Fibroblast of lung (primary cell): ENCODE measurements at regions not wholly inside any gene's neighbourhood (a gene's known extent, or its start where the extent isn't known, plus 50 kb on each side); places are given as distances from the start of the nearest gene placed in this dataset.

Experiments used
- DNase-seq, 2 donors: peaks; one replicate each; pipeline versions ENCODE4 v3.0.0 to v3.0.0-alpha.2; 2010; ENCODE audit warnings: low read depth in 2 of 2
- H2AFZ ChIP-seq: 2 replicates; pipeline ENCODE4 v1.5.1; 2012; ENCODE audit warnings: low read length, control low read depth, inconsistent platforms
- H3K27ac ChIP-seq: 2 replicates; pipeline ENCODE4 v1.5.1; 2011; ENCODE audit warnings: low read length, control low read depth; ENCODE audit not compliant: insufficient read depth
- H3K27me3 ChIP-seq: 2 replicates; pipeline ENCODE4 v1.5.1; 2011; ENCODE audit warnings: mild to moderate bottlenecking, low read length; ENCODE audit not compliant: control insufficient read depth, insufficient read depth
- H3K36me3 ChIP-seq: 2 replicates; pipeline ENCODE4 v1.5.1; 2011; ENCODE audit warnings: low read length; ENCODE audit not compliant: control insufficient read depth, insufficient read depth
- H3K4me1 ChIP-seq: 2 replicates; pipeline ENCODE4 v1.5.1; 2011; ENCODE audit warnings: low read length; ENCODE audit not compliant: control insufficient read depth, insufficient read depth; ENCODE audit errors: extremely low read depth
- H3K4me2 ChIP-seq: 2 replicates; pipeline ENCODE4 v1.5.1; 2011; ENCODE audit warnings: low read length, control low read depth; ENCODE audit not compliant: insufficient read depth; ENCODE audit errors: extremely low read depth
- H3K4me3 ChIP-seq, 4 experiments: fragments of 200-600 bp in 1 of 4; sonication (generic) in 1 of 4; replicated peaks in 1 of 4; 2 replicates each; pipeline ENCODE4 v1.5.1; 2011 to 2016; ENCODE audit warnings: low read length in 4 of 4, low read depth in 3 of 4, mild to moderate bottlenecking in 3 of 4, control low read depth in 2 of 4, inconsistent platforms in 1 of 4, mixed read lengths in 1 of 4; ENCODE audit not compliant: insufficient read depth in 1 of 4; ENCODE audit errors: control extremely low read depth in 1 of 4
- H3K79me2 ChIP-seq: 2 replicates; pipeline ENCODE4 v1.5.1; 2012; ENCODE audit warnings: mild to moderate bottlenecking, low read length, inconsistent platforms; ENCODE audit not compliant: control insufficient read depth, insufficient read depth
- H3K9ac ChIP-seq: 2 replicates; pipeline ENCODE4 v1.5.1; 2011; ENCODE audit warnings: mild to moderate bottlenecking, low read length, control low read depth; ENCODE audit not compliant: insufficient read depth
- H3K9me3 ChIP-seq: 2 replicates; pipeline ENCODE4 v1.5.1; 2012; ENCODE audit warnings: low read depth, low read length; ENCODE audit not compliant: control insufficient read depth, insufficient read depth
- H4K20me1 ChIP-seq: 2 replicates; pipeline ENCODE4 v1.5.1; 2011; ENCODE audit warnings: low read length; ENCODE audit not compliant: control insufficient read depth, insufficient read depth; ENCODE audit errors: extremely low read depth
- EZH2 ChIP-seq: IDR thresholded peaks from 2 replicates; pipeline ENCODE4 v1.5.1; 2012; ENCODE audit warnings: low read length, control low read depth, mild to moderate bottlenecking; ENCODE audit errors: missing control alignments
- TF ChIP-seq, protein P1 (sequence below), 2 donors: IDR thresholded peaks in 1 of 2; conservative IDR thresholded peaks in 1 of 2; 1 replicate in 1 of 2; 2 replicates in 1 of 2; pipeline ENCODE4 v1.5.1; 2011 to 2012; ENCODE audit warnings: low read length in 2 of 2, control low read depth in 1 of 2, inconsistent platforms in 1 of 2, low read depth in 1 of 2, mild to moderate bottlenecking in 1 of 2

DNA sequence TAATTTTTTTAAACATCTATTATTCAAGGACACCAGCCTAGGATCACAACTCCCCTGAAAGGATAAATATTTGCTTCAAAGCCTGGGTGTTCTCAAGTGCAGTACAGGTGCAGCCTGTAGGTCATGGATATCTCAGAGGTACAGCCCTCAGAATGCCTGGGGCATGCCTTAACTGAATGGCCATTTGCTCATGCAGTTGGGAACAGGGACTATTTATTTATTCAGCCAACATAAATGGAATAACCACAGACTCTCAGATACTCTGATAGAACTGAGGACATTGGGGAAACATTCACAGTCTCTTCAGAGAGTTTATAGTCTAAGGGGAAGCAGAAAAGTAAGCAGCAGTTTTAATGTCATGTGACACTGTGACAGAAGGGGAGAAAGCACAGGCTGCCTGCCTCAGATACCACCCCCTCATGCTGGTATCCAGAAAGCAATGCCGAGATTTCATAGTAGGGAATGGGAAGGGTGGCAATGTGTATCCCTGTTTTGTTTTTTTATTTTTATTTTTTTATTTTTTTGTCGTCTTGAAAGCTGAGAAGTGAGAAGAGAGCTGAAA, 112.6 kb downstream of the MACIR start:
- H3K4me1 ChIP-seq: no peaks in the 10 kb centered on the region
- H3K4me3 ChIP-seq: no peak overlapping the region
- H2AFZ ChIP-seq: no peak overlapping the region
- no peaks in the 10 kb centered on the region for H3K36me3 ChIP-seq
- no peaks in the 10 kb centered on the region for H4K20me1 ChIP-seq
- DNase-seq: no peak
- H3K27me3 ChIP-seq: no peaks in the 10 kb centered on the region
- TF ChIP-seq EZH2: no peak
- TF ChIP-seq, protein P1, sequence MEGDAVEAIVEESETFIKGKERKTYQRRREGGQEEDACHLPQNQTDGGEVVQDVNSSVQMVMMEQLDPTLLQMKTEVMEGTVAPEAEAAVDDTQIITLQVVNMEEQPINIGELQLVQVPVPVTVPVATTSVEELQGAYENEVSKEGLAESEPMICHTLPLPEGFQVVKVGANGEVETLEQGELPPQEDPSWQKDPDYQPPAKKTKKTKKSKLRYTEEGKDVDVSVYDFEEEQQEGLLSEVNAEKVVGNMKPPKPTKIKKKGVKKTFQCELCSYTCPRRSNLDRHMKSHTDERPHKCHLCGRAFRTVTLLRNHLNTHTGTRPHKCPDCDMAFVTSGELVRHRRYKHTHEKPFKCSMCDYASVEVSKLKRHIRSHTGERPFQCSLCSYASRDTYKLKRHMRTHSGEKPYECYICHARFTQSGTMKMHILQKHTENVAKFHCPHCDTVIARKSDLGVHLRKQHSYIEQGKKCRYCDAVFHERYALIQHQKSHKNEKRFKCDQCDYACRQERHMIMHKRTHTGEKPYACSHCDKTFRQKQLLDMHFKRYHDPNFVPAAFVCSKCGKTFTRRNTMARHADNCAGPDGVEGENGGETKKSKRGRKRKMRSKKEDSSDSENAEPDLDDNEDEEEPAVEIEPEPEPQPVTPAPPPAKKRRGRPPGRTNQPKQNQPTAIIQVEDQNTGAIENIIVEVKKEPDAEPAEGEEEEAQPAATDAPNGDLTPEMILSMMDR (conservative IDR thresholded peaks at IDR 0.05 in 1 of 2, IDR thresholded peaks at IDR 0.05 in 1 of 2; ENCODE audit: low read depth in 1 of 2, low read length in 2 of 2): no peak
- no peak overlapping the region for H3K9ac ChIP-seq
- H3K4me2 ChIP-seq: no peak overlapping the region
- H3K79me2 ChIP-seq: no peaks in the 10 kb centered on the region
- no peak overlapping the region for H3K27ac ChIP-seq
- no peaks in the 10 kb centered on the region for H3K9me3 ChIP-seq

DNA sequence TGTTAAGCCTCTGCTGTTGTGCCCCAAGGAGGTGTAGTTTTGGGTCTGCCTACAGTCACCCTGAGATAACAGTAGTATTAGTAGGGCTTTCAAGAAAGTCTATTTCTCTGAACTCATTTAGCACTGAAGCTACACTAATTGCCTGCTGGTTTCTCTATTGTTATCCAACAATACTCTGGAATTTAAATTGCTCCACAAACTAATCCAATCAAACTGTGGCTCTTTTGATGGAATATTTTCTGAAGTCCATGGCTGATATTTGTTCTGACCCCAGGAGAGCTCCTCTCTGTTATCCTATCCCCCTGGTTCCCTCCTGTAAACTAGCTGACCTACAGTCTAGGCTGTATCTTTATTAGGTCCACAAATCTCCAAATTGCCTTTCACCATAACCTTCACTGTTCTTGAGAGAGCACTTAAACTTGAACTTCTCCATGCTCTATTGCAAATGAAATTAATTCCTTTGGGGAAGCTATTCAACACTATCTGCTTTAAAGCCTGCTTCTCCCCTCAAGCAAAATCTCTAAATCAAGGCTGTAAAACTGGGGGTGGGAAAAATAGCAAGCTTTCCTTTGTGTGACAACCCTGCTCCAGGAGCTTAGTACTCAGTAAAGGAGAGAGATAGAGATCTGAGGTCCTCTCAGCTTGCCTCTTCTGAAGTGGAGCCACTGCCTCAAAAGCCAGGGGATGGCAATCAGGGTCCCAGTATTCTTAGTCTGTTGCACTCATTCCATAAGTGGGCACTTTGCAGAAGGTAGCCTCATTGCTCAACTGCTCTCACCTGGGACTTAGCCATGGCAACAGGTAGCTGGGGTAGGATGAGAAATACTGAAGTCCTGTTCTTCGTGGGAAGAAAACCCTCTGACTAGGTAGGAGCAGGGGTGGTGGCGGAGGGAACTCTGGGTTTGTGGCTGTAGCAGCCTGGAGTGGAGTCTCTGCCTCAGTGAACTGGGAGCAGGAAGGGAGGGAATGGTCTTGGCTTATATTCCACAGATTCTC, 110.9 kb downstream of the MACIR start:
- TF ChIP-seq EZH2: no peak
- TF ChIP-seq, protein P1 (conservative IDR thresholded peaks at IDR 0.05 in 1 of 2, IDR thresholded peaks at IDR 0.05 in 1 of 2; ENCODE audit: low read depth in 1 of 2, low read length in 2 of 2): no peak
- Histone ChIP-seq H3K36me3 (no peaks in the 10 kb centered on the region), H3K4me1 (no peaks in the 10 kb centered on the region), H3K79me2 (no peaks in the 10 kb centered on the region), H3K4me3 (no peak overlapping the region), H3K9ac (no peak overlapping the region), H3K27me3 (no peaks in the 10 kb centered on the region), H3K4me2 (no peak overlapping the region), H3K9me3 (no peaks in the 10 kb centered on the region), H4K20me1 (no peaks in the 10 kb centered on the region), H3K27ac (no peak overlapping the region), H2AFZ (no peak overlapping the region)
- DNase-seq: no peak

DNA sequence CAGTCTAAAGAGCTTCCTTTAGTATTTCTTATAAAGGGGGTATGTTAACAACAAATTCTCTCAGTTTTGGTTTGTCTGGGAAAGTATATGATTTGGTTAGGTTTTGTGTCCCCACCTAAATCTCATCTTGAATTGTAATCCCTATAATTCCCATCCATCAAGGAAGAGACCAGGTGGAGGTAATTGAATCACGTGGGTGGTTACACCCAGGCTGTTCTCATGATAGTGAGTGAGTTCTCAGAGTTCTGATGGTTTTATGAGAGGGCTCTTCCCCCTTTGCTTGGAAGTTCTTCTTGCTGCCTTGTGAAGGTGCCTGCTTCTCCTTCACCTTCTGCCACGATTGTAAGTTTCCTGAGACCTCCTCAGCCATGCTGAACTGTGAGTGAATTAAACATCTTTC, 109.1 kb downstream of the MACIR start:
- no peaks in the 10 kb centered on the region for H3K9me3 ChIP-seq
- no peak for TF ChIP-seq EZH2
- TF ChIP-seq, protein P1 (conservative IDR thresholded peaks at IDR 0.05 in 1 of 2, IDR thresholded peaks at IDR 0.05 in 1 of 2; ENCODE audit: low read depth in 1 of 2, low read length in 2 of 2): no peak
- no peaks in the 10 kb centered on the region for H4K20me1 ChIP-seq
- H3K4me1 ChIP-seq: no peaks in the 10 kb centered on the region
- H3K36me3 ChIP-seq: no peaks in the 10 kb centered on the region
- no peak overlapping the region for H3K9ac ChIP-seq
- no peak overlapping the region for H3K4me2 ChIP-seq
- H3K79me2 ChIP-seq: no peaks in the 10 kb centered on the region
- no peak overlapping the region for H2AFZ ChIP-seq
- no peak overlapping the region for H3K27ac ChIP-seq
- no peaks in the 10 kb centered on the region for H3K27me3 ChIP-seq
- no peak for DNase-seq
- no peak overlapping the region for H3K4me3 ChIP-seq
